B cell (primary cell): ENCODE measurements at regions not wholly inside any gene's neighbourhood (a gene's known extent, or its start where the extent isn't known, plus 50 kb on each side); places are given as distances from the start of the nearest gene placed in this dataset.

Source experiments
- ATAC-seq: fragments of 200-7000 bp; cut with Tn5 transposase; one replicate; pipeline ENCODE4 v1.10.0; 2021; ENCODE audit warnings: low read depth, mild to moderate bottlenecking, moderate number of reproducible peaks, moderate library complexity
- CTCF ChIA-PET: fragments of 350-600 bp; sonication (Branson Sonifier 250); formaldehyde crosslinking; loops from one replicate; lab custom pipeline; 2021; ENCODE audit warnings: antibody characterized with exemption, inconsistent platforms; lab: Charles Lee
- POLR2A ChIA-PET: fragments of 350-600 bp; sonication (Branson Sonifier 250); formaldehyde crosslinking; loops from one replicate; lab custom pipeline; 2021; ENCODE audit warnings: antibody characterized with exemption; lab: Charles Lee
- DNase-seq: peaks from one replicate; pipeline ENCODE4 v3.0.0; 2013
- H2AFZ ChIP-seq: 2 replicates; pipeline ENCODE4 v1.6.1; 2012; ENCODE audit warnings: mild to moderate bottlenecking, low read depth, low read length; ENCODE audit not compliant: insufficient read depth, poor library complexity, severe bottlenecking
- H3K27ac ChIP-seq, 2 donors: 1 replicate in 1 of 2; 2 replicates in 1 of 2; pipeline ENCODE4 v1.5.1; 2012 to 2013; ENCODE audit warnings: low read length in 2 of 2, mild to moderate bottlenecking in 2 of 2, moderate library complexity in 1 of 2
- H3K27me3 ChIP-seq, 4 experiments: fragments of 200-600 bp in 1 of 4; sonication (generic) in 1 of 4; replicated peaks in 1 of 4; 1 replicate in 2 of 4; 2 replicates in 2 of 4; pipeline versions ENCODE4 v1.6.1 to v1.7.0; 2013 to 2016; ENCODE audit warnings: low read length in 3 of 4, mild to moderate bottlenecking in 2 of 4, mixed read lengths in 1 of 4, moderate library complexity in 1 of 4; ENCODE audit not compliant: insufficient read depth in 4 of 4, control insufficient read depth in 3 of 4; ENCODE audit errors: control extremely low read depth in 1 of 4
- H3K36me3 ChIP-seq, 2 experiments: replicated peaks in 1 of 2; 1 replicate in 1 of 2; 2 replicates in 1 of 2; pipeline versions ENCODE4 v1.6.1 to v1.7.1; 2013; ENCODE audit warnings: low read length in 1 of 2; ENCODE audit not compliant: insufficient read depth in 2 of 2, control insufficient read depth in 1 of 2; ENCODE audit errors: control extremely low read depth in 1 of 2, extremely low read depth in 1 of 2
- H3K4me1 ChIP-seq, 2 donors: fragments of 200-600 bp in 1 of 2; sonication (generic) in 1 of 2; 1 replicate in 1 of 2; 2 replicates in 1 of 2; pipeline versions ENCODE4 v1.5.1 to v1.6.1; 2013 to 2017; ENCODE audit warnings: low read length in 2 of 2; ENCODE audit not compliant: control insufficient read depth in 2 of 2, insufficient read depth in 2 of 2
- H3K4me2 ChIP-seq: replicated peaks from 2 replicates; pipeline ENCODE3; 2012; ENCODE audit warnings: mild to moderate bottlenecking, low read depth, low read length; ENCODE audit not compliant: poor library complexity, severe bottlenecking
- H3K4me3 ChIP-seq, 5 experiments: fragments of 200-600 bp in 1 of 5; sonication (generic) in 1 of 5; 1 replicate in 3 of 5; 2 replicates in 2 of 5; pipeline versions ENCODE4 v1.5.1 to v1.7.0; 2011 to 2016; ENCODE audit warnings: low read length in 4 of 5, mild to moderate bottlenecking in 4 of 5, low read depth in 2 of 5, control low read depth in 1 of 5, moderate library complexity in 1 of 5; ENCODE audit not compliant: insufficient read depth in 1 of 5; ENCODE audit errors: control extremely low read depth in 1 of 5, extremely low read depth in 1 of 5
- H3K79me2 ChIP-seq: fragments of 200-600 bp; sonication (generic); one replicate; pipeline ENCODE4 v1.6.0; 2016; ENCODE audit warnings: low read length; ENCODE audit not compliant: control insufficient read depth, insufficient read depth
- H3K9ac ChIP-seq: fragments of 200-600 bp; sonication (generic); 2 replicates; pipeline ENCODE4 v1.6.1; 2017; ENCODE audit warnings: mild to moderate bottlenecking, low read length, moderate library complexity
- H3K9me3 ChIP-seq, 3 donors: one replicate each; pipeline versions ENCODE4 v1.6.1 to v1.7.1; 2013; ENCODE audit warnings: low read length in 2 of 3; ENCODE audit not compliant: control insufficient read depth in 2 of 3, insufficient read depth in 1 of 3; ENCODE audit errors: control extremely low read depth in 1 of 3
- H4K20me1 ChIP-seq: 2 replicates; pipeline ENCODE4 v1.6.0; 2012; ENCODE audit warnings: mild to moderate bottlenecking, low read length; ENCODE audit not compliant: insufficient read depth, control insufficient read depth, poor library complexity, severe bottlenecking
- H3K27ac Mint-ChIP-seq: one replicate; pipeline ENCODE4 v1.8.0; 2021; ENCODE audit warnings: mixed read lengths
- H3K27me3 Mint-ChIP-seq: one replicate; pipeline ENCODE4 v1.8.0; 2021; ENCODE audit warnings: mixed read lengths
- H3K4me1 Mint-ChIP-seq: one replicate; pipeline ENCODE4 v1.8.0; 2021; ENCODE audit warnings: mixed read lengths
- H3K4me3 Mint-ChIP-seq: one replicate; pipeline ENCODE4 v1.8.0; 2021; ENCODE audit warnings: mixed read lengths
- H3K9me3 Mint-ChIP-seq: one replicate; pipeline ENCODE4 v1.8.0; 2022; ENCODE audit warnings: mixed read lengths; ENCODE audit not compliant: insufficient read depth
- CTCF ChIP-seq: fragments of 200-600 bp; IDR thresholded peaks from one replicate; pipeline ENCODE4 v1.8.0; 2022; ENCODE audit warnings: antibody characterized with exemption, mild to moderate bottlenecking
- EZH2 ChIP-seq: IDR thresholded peaks from 2 replicates; pipeline ENCODE4 v1.6.1; 2012; ENCODE audit warnings: borderline replicate concordance, low read depth, mild to moderate bottlenecking, moderate library complexity, low read length; ENCODE audit not compliant: insufficient read depth, poor library complexity, severe bottlenecking
- WGBS: methylation state at CpG from one replicate; pipeline ENCODE4 v1.1.5; 2013; ENCODE audit warnings: missing lambda C conversion rate; ENCODE audit not compliant: insufficient coverage; 5-methylcytosine and 5-hydroxymethylcytosine counted together
- intact Hi-C: fragments of 100-400 bp; cut with micrococcal nuclease; formaldehyde crosslinking; loops from one replicate; pipeline ENCODE4 v1.10.0; 2022

- Histone ChIP-seq H3K27ac (no peak overlapping the region), H3K4me1 (no peaks in the 10 kb centered on the region), H3K27me3 (no peaks in the 10 kb centered on the region), H3K9me3 (no peaks in the 10 kb centered on the region), H3K4me2 (no peak overlapping the region), H2AFZ (no peak overlapping the region), H4K20me1 (no peaks in the 10 kb centered on the region), H3K4me3 (no peak overlapping the region), H3K9ac (no peak overlapping the region), H3K36me3 (no peaks in the 10 kb centered on the region), H3K79me2 (no peaks in the 10 kb centered on the region)
- Mint-ChIP-seq H3K4me3 (no peak overlapping the region), H3K4me1 (no peaks in the 10 kb centered on the region), H3K27me3 (no peaks in the 10 kb centered on the region), H3K9me3 (no peaks in the 10 kb centered on the region), H3K27ac (no peak overlapping the region)
- intact Hi-C loops: no loop called here
- ChIA-PET CTCF (no interaction called here), POLR2A (no interaction called here)
- WGBS: no CpG with 5 or more reads among the region's 1 CpG
- no peak for DNase-seq
- no peak for TF ChIP-seq EZH2
- no peak for ATAC-seq
Measured at GRCh38 chr9:28927691-28928090, 1354.4 kb upstream of the C9orf72 start.

GRCh38 chr9:28929433-28929832 lies 1356.2 kb upstream of the C9orf72 start:
- Histone ChIP-seq H3K27ac (no peak overlapping the region), H3K9ac (no peak overlapping the region), H3K4me2 (no peak overlapping the region), H3K4me1 (no peaks in the 10 kb centered on the region), H3K27me3 (no peaks in the 10 kb centered on the region), H3K4me3 (no peak overlapping the region), H3K36me3 (no peaks in the 10 kb centered on the region), H4K20me1 (no peaks in the 10 kb centered on the region), H2AFZ (no peak overlapping the region), H3K9me3 (no peaks in the 10 kb centered on the region), H3K79me2 (no peaks in the 10 kb centered on the region)
- Mint-ChIP-seq H3K4me3 (no peak overlapping the region), H3K27me3 (no peaks in the 10 kb centered on the region), H3K27ac (no peak overlapping the region), H3K9me3 (no peaks in the 10 kb centered on the region), H3K4me1 (no peaks in the 10 kb centered on the region)
- DNase-seq (no peak), ATAC-seq (no peak)
- ChIA-PET CTCF (no interaction called here), POLR2A (no interaction called here)
- intact Hi-C loops: no loop called here
- WGBS: no CpG with 5 or more reads among the region's 3 CpGs
- TF ChIP-seq CTCF (no peak), EZH2 (no peak)
